IPS DF 19.7 (cell line): ENCODE measurements at regions not wholly inside any gene's neighbourhood (a gene's known extent, or its start where the extent isn't known, plus 50 kb on each side); places are given as distances from the start of the nearest gene placed in this dataset.
A peak's percentile ranks its signal among the peaks of the same experiment; 100 is the strongest.

Source experiments
- DNase-seq: peaks from one replicate; pipeline ENCODE4 v3.0.0-alpha.2; 2013; ENCODE audit warnings: low read depth, low spot score

GRCh38 chr4:159444678-159445077 lies 341.8 kb downstream of the RAPGEF2 start:
- no peak for DNase-seq

GRCh38 chr4:159445692-159446091 lies 342.8 kb downstream of the RAPGEF2 start:
- DNase-seq = no peak

GRCh38 chr4:159446266-159446976 lies 343.5 kb downstream of the RAPGEF2 start:
- DNase-seq = no peak

DNA sequence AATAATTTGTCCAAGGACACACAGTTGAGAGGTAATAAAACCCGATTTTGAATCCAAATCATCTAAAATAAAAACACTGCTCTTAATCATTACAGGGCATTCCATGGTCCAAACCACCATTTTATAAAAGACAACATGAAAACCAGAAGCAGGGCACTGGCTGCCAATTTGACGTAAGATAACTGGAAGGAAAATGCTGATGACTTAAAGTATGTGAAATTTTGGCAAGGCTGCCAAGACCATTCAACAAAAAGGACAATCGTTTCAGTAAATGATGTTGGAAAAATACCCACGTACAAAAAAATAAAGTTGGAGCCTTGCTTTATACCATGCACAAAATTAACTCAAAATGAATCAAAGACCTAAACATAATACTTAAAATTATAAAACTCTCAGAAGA lies 344.4 kb downstream of the RAPGEF2 start:
- DNase-seq = no peak

- DNase-seq = no peak
These were observed 348.1 kb downstream of the RAPGEF2 start for GRCh38 chr4:159451006-159451405.

DNA sequence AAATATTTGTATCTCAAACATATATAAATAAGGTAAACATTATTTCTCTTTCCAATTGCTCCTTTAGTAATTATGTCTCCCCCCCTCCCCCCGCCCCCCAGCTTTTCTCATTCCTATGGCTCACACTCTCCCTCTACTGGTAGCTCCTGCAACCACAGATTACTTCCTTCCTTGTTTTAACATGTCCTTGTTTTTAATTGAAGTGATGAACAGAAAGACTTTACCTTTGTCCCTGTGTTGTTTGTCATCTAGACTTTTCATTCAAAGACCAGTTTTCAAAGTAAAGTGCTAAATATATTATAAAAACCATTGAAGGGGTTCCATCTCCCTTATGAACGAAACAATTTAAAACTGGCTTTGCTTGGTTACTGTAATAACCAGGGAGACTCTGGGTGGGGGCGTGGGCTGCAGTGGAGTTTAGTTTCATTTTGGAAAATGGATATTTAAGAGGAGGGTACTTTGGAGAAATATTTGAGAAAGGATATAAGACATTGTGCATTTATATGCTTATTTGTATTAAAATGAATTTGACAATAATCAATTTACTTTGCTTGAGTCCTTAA lies 352.9 kb downstream of the RAPGEF2 start:
- DNase-seq = no peak

- DNase-seq = no peak
These were observed 357.5 kb downstream of the RAPGEF2 start for GRCh38 chr4:159460371-159460770.

DNA sequence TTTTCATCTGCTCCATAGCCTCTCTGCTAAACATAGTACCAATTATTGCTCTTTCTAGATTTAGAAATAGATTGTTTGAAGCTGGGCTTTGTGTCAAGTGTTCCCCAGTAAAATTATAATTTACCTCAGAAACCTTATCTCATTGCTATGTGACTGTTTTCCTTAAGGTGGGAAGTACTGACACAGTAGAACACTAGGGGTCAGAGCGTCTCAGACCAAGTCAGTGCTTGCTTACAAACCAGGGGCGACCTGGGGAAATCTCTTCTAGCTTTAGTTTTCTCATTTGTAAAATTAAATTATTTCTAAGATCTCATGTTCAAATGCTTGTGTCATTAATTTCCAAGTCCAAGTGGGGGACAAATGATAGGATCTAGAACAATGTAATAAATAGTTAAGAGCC lies 360.4 kb downstream of the RAPGEF2 start:
- no peak for DNase-seq

GRCh38 chr4:159464302-159464701 lies 361.4 kb downstream of the RAPGEF2 start:
- no peak for DNase-seq

DNA sequence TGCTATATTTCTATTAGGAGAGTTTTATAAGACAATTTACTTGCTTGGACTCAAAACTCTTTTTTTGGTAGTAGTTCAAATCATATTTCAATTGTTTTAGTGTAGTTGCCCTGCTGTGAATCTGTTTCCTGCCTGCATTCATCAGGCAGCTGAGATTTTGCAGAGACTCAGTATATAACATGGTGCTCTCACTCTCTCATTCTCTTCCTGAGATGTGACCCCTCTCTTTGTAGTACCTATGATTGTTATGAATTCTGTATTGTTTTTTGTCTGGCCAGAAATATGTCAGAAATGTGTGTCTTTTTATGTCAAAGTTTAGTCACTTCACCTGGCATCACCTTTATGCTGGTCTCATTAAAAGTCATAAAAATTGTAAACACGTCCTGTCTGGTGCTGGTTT lies 374.0 kb downstream of the RAPGEF2 start:
- DNase-seq = no peak

- DNase-seq = no peak
These were observed 377.9 kb downstream of the RAPGEF2 start for GRCh38 chr4:159480826-159481225.

DNA sequence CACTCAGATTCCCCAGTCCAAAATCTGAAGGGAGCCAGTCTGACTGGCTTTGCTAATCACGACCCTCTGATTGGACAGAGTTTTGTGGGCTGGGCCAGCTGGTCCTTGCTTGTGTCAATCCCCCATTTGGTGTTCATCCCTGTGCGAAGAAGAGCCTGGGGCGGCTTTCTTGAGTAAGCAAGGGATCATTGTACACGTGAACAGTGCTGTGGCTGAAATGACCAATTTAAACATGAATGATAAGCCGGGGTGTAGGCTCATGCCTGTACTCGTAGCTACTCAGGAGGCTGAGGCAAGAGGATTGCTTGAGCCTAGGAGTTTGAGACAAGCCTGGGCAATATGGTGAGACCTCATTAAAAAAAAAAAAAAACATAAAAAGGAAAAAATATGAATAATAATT lies 379.1 kb downstream of the RAPGEF2 start:
- no peak for DNase-seq

DNA sequence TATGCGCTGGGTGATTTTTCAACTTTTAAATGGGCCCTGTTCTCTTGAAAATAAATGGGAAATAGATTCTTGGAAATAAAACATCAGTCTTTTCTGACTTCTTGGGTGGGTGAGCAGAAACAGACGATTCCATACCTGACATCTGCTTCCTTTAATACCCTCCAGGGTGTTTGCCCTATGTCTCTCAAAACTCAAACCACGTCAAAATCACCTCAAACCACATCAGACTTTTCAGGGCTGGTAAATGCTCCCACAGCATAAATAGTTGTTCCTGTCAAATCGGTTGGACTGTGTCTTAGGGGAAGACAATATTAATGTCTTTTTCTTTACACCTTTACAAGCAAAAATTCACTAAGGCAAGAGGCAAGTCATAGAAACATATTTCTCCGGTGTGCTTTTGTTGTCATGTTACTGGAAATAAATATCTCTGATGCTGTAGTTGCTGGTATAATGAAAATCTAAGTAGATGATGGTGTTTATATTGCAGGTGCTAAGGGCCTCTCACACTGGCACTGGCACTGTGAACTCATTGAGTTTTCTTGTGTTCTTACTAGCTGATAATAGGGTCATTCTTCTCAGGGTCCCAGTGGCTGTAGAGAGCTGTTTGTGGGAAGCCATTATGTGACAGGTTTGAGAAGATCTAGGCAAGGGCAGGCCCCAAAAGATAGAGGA lies 380.4 kb downstream of the RAPGEF2 start:
- DNase-seq = no peak

- DNase-seq = no peak
These were observed 381.2 kb downstream of the RAPGEF2 start for GRCh38 chr4:159483782-159484741.

GRCh38 chr4:159484864-159485263 lies 382.0 kb downstream of the RAPGEF2 start:
- no peak for DNase-seq

GRCh38 chr4:159487284-159487747 lies 384.4 kb downstream of the RAPGEF2 start:
- peak; percentile 40 for DNase-seq

GRCh38 chr4:159489646-159490045 lies 386.8 kb downstream of the RAPGEF2 start:
- no peak for DNase-seq

GRCh38 chr4:159495515-159496236 lies 392.8 kb downstream of the RAPGEF2 start:
- DNase-seq = no peak

DNA sequence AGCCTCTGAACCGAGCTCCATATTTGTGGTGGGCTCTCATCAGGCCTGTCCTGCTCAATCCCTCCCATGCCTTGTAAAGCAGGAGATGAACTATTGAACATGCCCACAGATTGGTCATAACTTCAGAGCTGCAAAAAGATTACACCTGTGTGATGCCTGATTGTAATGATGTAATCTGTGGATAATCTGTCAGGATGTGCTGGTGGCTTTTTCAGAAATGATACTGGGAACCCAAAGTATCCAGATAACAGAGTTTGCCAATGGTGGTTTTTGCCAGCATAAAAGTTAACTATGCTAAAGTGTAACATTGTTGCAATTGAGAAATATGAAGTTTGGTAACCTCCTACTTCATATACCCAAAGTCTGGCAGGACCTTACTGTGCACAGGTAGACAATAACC lies 393.4 kb downstream of the RAPGEF2 start:
- DNase-seq = no peak

GRCh38 chr4:159497936-159498335 lies 395.1 kb downstream of the RAPGEF2 start:
- no peak for DNase-seq

DNA sequence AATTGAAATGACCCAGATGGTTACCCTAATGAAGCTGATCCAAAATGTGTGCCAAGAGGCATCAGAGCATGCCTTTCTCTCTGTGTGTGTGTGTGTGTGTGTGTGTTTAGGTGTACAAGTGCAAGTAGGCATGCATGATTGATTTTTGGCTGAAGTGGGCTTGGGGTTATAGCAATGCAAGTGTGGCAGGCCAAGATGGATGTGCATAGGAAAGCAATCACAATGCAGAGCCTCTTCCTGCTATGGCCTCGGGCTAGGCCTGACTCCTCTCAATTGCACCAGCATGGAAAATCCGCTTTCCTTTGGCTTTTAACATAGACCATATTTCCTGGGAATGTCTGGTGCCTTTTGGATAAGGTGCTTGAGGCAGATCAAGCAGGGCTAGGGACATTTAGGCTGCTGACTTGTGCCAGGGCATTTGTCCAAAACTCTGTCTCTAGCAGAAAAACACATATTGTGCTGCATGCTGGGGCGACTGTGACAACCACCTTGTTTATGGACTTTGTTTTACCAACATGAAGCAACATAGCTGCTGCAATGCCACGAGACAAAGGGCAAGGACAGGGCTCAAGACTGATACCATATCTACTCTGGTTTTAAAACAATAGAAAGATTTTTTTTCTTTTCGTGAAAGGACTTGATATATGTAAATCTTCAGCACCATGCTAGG lies 395.7 kb downstream of the RAPGEF2 start:
- DNase-seq = no peak
